ENCODE measurements at regions not wholly inside any gene's neighbourhood (a gene's known extent, or its start where the extent isn't known, plus 50 kb on each side); places are given as distances from the start of the nearest gene placed in this dataset.

DNA sequence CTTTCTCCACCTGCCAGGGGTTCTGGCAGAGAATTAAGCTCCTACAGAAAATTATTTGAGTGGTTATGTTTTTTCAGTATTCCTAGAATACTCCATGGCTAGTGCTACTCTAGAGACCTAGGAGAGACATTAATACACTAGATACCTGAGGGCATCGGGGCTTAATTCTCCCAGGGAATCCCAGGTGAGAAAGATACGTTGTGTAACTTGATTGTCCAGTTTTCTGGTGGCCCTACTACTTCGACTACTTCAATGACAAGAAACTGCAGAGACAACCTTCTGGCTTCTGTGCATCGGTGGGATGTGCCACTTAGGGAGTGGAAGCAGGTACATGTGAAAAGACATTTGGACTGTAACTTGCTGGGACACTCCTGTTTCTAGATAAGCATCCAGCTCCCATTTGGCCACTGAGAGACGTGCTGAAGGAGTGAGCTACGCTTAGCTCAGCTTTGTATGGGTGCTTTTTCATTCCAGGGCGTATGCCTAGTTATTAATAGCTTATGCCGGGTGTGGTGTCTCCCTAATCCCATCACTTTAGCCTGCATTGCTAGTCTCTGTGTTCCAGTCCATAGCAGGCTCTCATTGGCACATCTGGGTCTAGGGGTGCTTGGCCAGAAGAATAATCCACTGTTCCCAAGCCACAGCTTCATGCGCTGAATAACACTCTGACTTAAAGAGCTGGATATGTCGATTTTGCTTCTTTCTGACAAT lies 300.7 kb downstream of the SIPA1L2 start:
- no peak overlapping the region for H2AFZ ChIP-seq (ENCODE audit: low read length)
- H3F3A ChIP-seq (ENCODE audit: insufficient read depth, low read length): no peaks in the 10 kb centered on the region
- no peaks in the 10 kb centered on the region for H3K79me2 ChIP-seq (ENCODE audit: low read length)
- no peak overlapping the region for H3K27ac ChIP-seq (ENCODE audit: low read length)
- no peaks in the 10 kb centered on the region for H3K9me2 ChIP-seq (replicated peaks; ENCODE audit: insufficient read depth, low read length)
- TF ChIP-seq, protein P1, sequence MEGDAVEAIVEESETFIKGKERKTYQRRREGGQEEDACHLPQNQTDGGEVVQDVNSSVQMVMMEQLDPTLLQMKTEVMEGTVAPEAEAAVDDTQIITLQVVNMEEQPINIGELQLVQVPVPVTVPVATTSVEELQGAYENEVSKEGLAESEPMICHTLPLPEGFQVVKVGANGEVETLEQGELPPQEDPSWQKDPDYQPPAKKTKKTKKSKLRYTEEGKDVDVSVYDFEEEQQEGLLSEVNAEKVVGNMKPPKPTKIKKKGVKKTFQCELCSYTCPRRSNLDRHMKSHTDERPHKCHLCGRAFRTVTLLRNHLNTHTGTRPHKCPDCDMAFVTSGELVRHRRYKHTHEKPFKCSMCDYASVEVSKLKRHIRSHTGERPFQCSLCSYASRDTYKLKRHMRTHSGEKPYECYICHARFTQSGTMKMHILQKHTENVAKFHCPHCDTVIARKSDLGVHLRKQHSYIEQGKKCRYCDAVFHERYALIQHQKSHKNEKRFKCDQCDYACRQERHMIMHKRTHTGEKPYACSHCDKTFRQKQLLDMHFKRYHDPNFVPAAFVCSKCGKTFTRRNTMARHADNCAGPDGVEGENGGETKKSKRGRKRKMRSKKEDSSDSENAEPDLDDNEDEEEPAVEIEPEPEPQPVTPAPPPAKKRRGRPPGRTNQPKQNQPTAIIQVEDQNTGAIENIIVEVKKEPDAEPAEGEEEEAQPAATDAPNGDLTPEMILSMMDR (IDR thresholded peaks at IDR 0.05; ENCODE audit: low read length): no peak
- TF ChIP-seq EZH2phosphoT487 (IDR thresholded peaks at IDR 0.05; ENCODE audit: low read length) (no peak), EZH2 (optimal IDR thresholded peaks at IDR 0.05; ENCODE audit: low read depth, low read length) (no peak)
- no peak overlapping the region for H3K4me2 ChIP-seq (ENCODE audit: low read depth, low read length)
- no peaks in the 10 kb centered on the region; the same call in 1 of the 2 replicates for H3K27me3 ChIP-seq (replicated peaks; ENCODE audit: insufficient read depth, low read length)
- no peak overlapping the region for H3K9ac ChIP-seq (ENCODE audit: low read length)
- H3K9me3 ChIP-seq (replicated peaks; ENCODE audit: insufficient read depth, low read length): no peaks in the 10 kb centered on the region
- no peak for DNase-seq
- no peaks in the 10 kb centered on the region for H3K4me1 ChIP-seq (ENCODE audit: low read length)
- H3K4me3 ChIP-seq (ENCODE audit: low read length): no peak overlapping the region
- no peaks in the 10 kb centered on the region for H3K36me3 ChIP-seq (replicated peaks; ENCODE audit: insufficient read depth, low read length)
- H4K20me1 ChIP-seq (ENCODE audit: insufficient read depth, low read length): no peaks in the 10 kb centered on the region

DNA sequence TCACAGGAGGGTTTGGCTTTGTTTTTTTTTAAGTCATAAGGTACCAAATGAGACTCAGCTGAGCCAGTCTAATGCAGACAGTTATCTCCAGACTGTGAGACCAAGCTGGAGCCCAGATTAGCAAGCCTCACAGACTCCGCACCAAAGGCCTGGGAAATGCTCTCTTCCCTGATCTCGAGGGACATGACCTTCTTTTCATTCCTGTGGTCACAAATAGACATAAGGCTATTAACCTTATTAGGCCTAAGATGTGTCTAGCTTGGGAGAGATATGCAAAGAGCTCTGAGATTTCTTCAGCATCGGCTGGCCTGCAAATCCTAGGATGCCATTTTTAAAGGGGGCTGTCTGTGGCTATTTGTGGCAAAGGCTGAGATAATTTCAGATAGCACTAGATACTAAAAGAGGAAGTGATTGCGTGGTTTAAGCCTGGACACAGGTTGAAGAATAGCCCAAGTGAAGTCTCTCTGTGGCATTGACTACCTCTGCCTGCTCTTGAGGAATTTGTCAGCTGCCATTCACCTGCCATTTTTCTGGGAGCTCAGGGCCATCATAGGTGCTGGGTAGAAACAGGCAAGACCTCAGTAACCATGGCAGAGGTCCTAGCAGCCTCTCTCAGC lies 301.3 kb downstream of the SIPA1L2 start:
- Histone ChIP-seq H3K4me3 (ENCODE audit: low read length) (no peak overlapping the region), H3K36me3 (replicated peaks; ENCODE audit: insufficient read depth, low read length) (no peaks in the 10 kb centered on the region), H4K20me1 (ENCODE audit: insufficient read depth, low read length) (no peaks in the 10 kb centered on the region), H3K9ac (ENCODE audit: low read length) (no peak overlapping the region), H3F3A (ENCODE audit: insufficient read depth, low read length) (no peaks in the 10 kb centered on the region), H3K4me2 (ENCODE audit: low read depth, low read length) (no peak overlapping the region), H3K79me2 (ENCODE audit: low read length) (no peaks in the 10 kb centered on the region), H3K4me1 (ENCODE audit: low read length) (no peaks in the 10 kb centered on the region), H3K9me3 (replicated peaks; ENCODE audit: insufficient read depth, low read length) (no peaks in the 10 kb centered on the region), H3K9me2 (replicated peaks; ENCODE audit: insufficient read depth, low read length) (no peaks in the 10 kb centered on the region), H3K27me3 (replicated peaks; ENCODE audit: insufficient read depth, low read length) (no peaks in the 10 kb centered on the region; the same call in 1 of the 2 replicates), H2AFZ (ENCODE audit: low read length) (no peak overlapping the region), H3K27ac (ENCODE audit: low read length) (no peak overlapping the region)
- TF ChIP-seq EZH2phosphoT487 (IDR thresholded peaks at IDR 0.05; ENCODE audit: low read length) (no peak), EZH2 (optimal IDR thresholded peaks at IDR 0.05; ENCODE audit: low read depth, low read length) (no peak)
- TF ChIP-seq, protein P1 (IDR thresholded peaks at IDR 0.05; ENCODE audit: low read length): no peak
- no peak for DNase-seq

DNA sequence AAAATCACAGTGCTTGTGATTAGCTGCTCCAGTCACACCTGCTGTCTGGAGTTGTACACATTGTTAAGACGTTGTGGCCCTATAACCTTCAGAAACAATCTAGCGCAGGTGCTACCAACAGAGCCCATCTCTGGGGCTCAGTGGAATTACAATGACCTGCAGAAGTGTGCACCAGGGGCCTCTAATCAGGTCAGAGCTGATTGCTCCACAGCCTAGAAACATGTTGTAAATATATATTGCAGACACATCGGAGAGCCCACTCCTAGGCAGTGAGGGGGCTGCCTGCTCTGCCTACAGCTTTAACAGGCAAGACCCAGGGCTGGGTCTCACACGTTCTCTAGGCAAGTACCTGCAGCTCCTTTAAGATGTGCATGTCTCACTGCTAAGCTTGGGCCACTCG lies 302.0 kb downstream of the SIPA1L2 start:
- H3K9ac ChIP-seq (ENCODE audit: low read length): no peak overlapping the region
- H3K36me3 ChIP-seq (replicated peaks; ENCODE audit: insufficient read depth, low read length): no peaks in the 10 kb centered on the region
- no peaks in the 10 kb centered on the region for H4K20me1 ChIP-seq (ENCODE audit: insufficient read depth, low read length)
- no peak overlapping the region for H3K4me3 ChIP-seq (ENCODE audit: low read length)
- no peaks in the 10 kb centered on the region for H3K9me2 ChIP-seq (replicated peaks; ENCODE audit: insufficient read depth, low read length)
- H3K4me2 ChIP-seq (ENCODE audit: low read depth, low read length): no peak overlapping the region
- no peaks in the 10 kb centered on the region for H3K27me3 ChIP-seq (replicated peaks; ENCODE audit: insufficient read depth, low read length)
- H3K27ac ChIP-seq (ENCODE audit: low read length): no peak overlapping the region
- H2AFZ ChIP-seq (ENCODE audit: low read length): no peak overlapping the region
- no peak for DNase-seq
- H3K9me3 ChIP-seq (replicated peaks; ENCODE audit: insufficient read depth, low read length): no peaks in the 10 kb centered on the region
- no peaks in the 10 kb centered on the region for H3F3A ChIP-seq (ENCODE audit: insufficient read depth, low read length)
- H3K4me1 ChIP-seq (ENCODE audit: low read length): no peaks in the 10 kb centered on the region
- H3K79me2 ChIP-seq (ENCODE audit: low read length): no peaks in the 10 kb centered on the region
- no peak for TF ChIP-seq EZH2 (optimal IDR thresholded peaks at IDR 0.05; ENCODE audit: low read depth, low read length)
- TF ChIP-seq, protein P1 (IDR thresholded peaks at IDR 0.05; ENCODE audit: low read length): no peak
- no peak for TF ChIP-seq EZH2phosphoT487 (IDR thresholded peaks at IDR 0.05; ENCODE audit: low read length)
